ENCODE measurements at regions not wholly inside any gene's neighbourhood (a gene's known extent, or its start where the extent isn't known, plus 50 kb on each side); places are given as distances from the start of the nearest gene placed in this dataset.
"Not testable (repeated sequence)": the region's sequence is repeated elsewhere in the genome, so short reads cannot be mapped to it uniquely, and the experiment has no call there.

DNA sequence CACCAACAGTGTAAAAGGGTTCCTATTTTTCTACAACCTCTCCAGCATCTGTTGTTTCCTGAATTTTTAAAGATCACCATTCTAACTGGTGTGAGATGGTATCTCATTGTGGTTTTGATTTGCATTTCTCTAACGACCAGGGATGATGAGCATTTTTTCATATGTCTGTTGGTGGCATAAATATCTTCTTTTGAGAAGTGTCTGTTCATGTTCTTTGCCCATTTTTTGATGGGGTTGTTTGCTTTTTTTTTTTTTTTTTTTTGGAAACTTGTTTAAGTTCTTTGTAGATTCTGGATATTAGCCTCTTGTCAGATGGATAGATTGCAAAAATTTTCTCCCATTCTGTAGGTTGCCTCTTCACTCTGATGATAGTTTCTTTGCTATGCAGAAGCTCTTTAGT lies 145.5 kb upstream of the PLXNC1 start:
- TF ChIP-seq PPARA (CRISPR knock-in tag; IDR thresholded peaks at IDR 0.05; ENCODE audit: borderline replicate concordance); RARB (CRISPR knock-in tag; IDR thresholded peaks at IDR 0.05); OSR1 (CRISPR knock-in tag; IDR thresholded peaks at IDR 0.05); ZFP3 (CRISPR knock-in tag; IDR thresholded peaks at IDR 0.05): not testable (repeated sequence)
- TF ChIP-seq, protein P1, sequence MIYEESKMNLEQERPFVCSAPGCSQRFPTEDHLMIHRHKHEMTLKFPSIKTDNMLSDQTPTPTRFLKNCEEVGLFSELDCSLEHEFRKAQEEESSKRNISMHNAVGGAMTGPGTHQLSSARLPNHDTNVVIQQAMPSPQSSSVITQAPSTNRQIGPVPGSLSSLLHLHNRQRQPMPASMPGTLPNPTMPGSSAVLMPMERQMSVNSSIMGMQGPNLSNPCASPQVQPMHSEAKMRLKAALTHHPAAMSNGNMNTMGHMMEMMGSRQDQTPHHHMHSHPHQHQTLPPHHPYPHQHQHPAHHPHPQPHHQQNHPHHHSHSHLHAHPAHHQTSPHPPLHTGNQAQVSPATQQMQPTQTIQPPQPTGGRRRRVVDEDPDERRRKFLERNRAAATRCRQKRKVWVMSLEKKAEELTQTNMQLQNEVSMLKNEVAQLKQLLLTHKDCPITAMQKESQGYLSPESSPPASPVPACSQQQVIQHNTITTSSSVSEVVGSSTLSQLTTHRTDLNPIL (CRISPR knock-in tag; IDR thresholded peaks at IDR 0.05; ENCODE audit: low read depth): not testable (repeated sequence)
- TF ChIP-seq, protein P2, sequence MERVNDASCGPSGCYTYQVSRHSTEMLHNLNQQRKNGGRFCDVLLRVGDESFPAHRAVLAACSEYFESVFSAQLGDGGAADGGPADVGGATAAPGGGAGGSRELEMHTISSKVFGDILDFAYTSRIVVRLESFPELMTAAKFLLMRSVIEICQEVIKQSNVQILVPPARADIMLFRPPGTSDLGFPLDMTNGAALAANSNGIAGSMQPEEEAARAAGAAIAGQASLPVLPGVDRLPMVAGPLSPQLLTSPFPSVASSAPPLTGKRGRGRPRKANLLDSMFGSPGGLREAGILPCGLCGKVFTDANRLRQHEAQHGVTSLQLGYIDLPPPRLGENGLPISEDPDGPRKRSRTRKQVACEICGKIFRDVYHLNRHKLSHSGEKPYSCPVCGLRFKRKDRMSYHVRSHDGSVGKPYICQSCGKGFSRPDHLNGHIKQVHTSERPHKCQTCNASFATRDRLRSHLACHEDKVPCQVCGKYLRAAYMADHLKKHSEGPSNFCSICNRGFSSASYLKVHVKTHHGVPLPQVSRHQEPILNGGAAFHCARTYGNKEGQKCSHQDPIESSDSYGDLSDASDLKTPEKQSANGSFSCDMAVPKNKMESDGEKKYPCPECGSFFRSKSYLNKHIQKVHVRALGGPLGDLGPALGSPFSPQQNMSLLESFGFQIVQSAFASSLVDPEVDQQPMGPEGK (CRISPR knock-in tag; IDR thresholded peaks at IDR 0.05; ENCODE audit: borderline replicate concordance): not testable (repeated sequence)
